GM19239 (cell line): ENCODE measurements at regions not wholly inside any gene's neighbourhood (a gene's known extent, or its start where the extent isn't known, plus 50 kb on each side); places are given as distances from the start of the nearest gene placed in this dataset.

Experiments
- DNase-seq: peaks from one replicate; pipeline ENCODE4 v3.0.0; 2011; ENCODE audit warnings: low spot score; ENCODE audit not compliant: insufficient read length
- FAIRE-seq: peaks from 2 replicates; lab custom pipeline; 2011; peaks lifted over from hg19 to GRCh38; lab: Jason Lieb, UNC

GRCh38 chr2:198731842-198732399 is 725.8 kb downstream of the SATB2 start:
- no peak for DNase-seq
- FAIRE-seq = no peak

- FAIRE-seq = no peak
- no peak for DNase-seq
These were observed 737.5 kb downstream of the SATB2 start for GRCh38 chr2:198720266-198720665.

GRCh38 chr2:198717451-198717850 is 740.3 kb downstream of the SATB2 start:
- no peak for DNase-seq
- no peak for FAIRE-seq

GRCh38 chr2:198715302-198715835 is 742.4 kb downstream of the SATB2 start:
- FAIRE-seq (no peak), DNase-seq (no peak)

- FAIRE-seq (no peak), DNase-seq (no peak)
These were observed 745.3 kb downstream of the SATB2 start for GRCh38 chr2:198712485-198712884.

GRCh38 chr2:198711484-198711883 is 746.3 kb downstream of the SATB2 start:
- DNase-seq = no peak
- no peak for FAIRE-seq

GRCh38 chr2:198710562-198710961 is 747.2 kb downstream of the SATB2 start:
- FAIRE-seq (no peak), DNase-seq (no peak)

GRCh38 chr2:198706476-198707082 is 751.2 kb downstream of the SATB2 start:
- no peak for FAIRE-seq

GRCh38 chr2:198703281-198703680 is 754.5 kb downstream of the SATB2 start:
- FAIRE-seq (no peak), DNase-seq (no peak)

More at GRCh38 chr2:198706476-198707082, 751.2 kb downstream of the SATB2 start:
- DNase-seq = no peak

- DNase-seq = no peak
- FAIRE-seq = no peak
These were observed 754.9 kb downstream of the SATB2 start for GRCh38 chr2:198702796-198703195.

- FAIRE-seq (no peak), DNase-seq (no peak)
These were observed 756.3 kb downstream of the SATB2 start for GRCh38 chr2:198701481-198701880.

- no peak for FAIRE-seq
These were observed 757.4 kb downstream of the SATB2 start for GRCh38 chr2:198700319-198700718.

GRCh38 chr2:198698230-198698629 is 759.5 kb downstream of the SATB2 start:
- DNase-seq (no peak), FAIRE-seq (no peak)

More at GRCh38 chr2:198700319-198700718, 757.4 kb downstream of the SATB2 start:
- DNase-seq = no peak

- no peak for DNase-seq
- no peak for FAIRE-seq
These were observed 759.9 kb downstream of the SATB2 start for GRCh38 chr2:198697794-198698193.

GRCh38 chr2:198697218-198697617 is 760.5 kb downstream of the SATB2 start:
- FAIRE-seq (no peak), DNase-seq (no peak)

- FAIRE-seq (no peak), DNase-seq (no peak)
These were observed 761.9 kb downstream of the SATB2 start for GRCh38 chr2:198695879-198696278.

GRCh38 chr2:198692907-198693510 is 764.7 kb downstream of the SATB2 start:
- FAIRE-seq = no peak
- DNase-seq = no peak

GRCh38 chr2:198691236-198691635 is 766.5 kb downstream of the SATB2 start:
- DNase-seq = no peak

GRCh38 chr2:198664321-198664720 is 793.4 kb downstream of the SATB2 start:
- DNase-seq (no peak), FAIRE-seq (no peak)

More at GRCh38 chr2:198691236-198691635, 766.5 kb downstream of the SATB2 start:
- FAIRE-seq = no peak

GRCh38 chr2:198662905-198663304 is 794.8 kb downstream of the SATB2 start:
- no peak for DNase-seq
- no peak for FAIRE-seq

GRCh38 chr2:198660501-198660900 is 797.2 kb downstream of the SATB2 start:
- FAIRE-seq = no peak
- no peak for DNase-seq
